Hematopoietic multipotent progenitor cell treated with erythropoietin and hydrocortisone succinate and interleukin-3 and kit ligand, for 6 days (in vitro differentiated cells): ENCODE measurements at regions not wholly inside any gene's neighbourhood (a gene's known extent, or its start where the extent isn't known, plus 50 kb on each side); places are given as distances from the start of the nearest gene placed in this dataset.
"Not testable (repeated sequence)": the region's sequence is repeated elsewhere in the genome, so short reads cannot be mapped to it uniquely, and the experiment has no call there.

Experiments used
- DNase-seq: peaks from one replicate; pipeline ENCODE4 v3.0.0-alpha.2; 2015

- peak; percentile 26 for DNase-seq
Measured at GRCh38 chr3:25897019-25897418, 107.1 kb downstream of the OXSM start.

DNA sequence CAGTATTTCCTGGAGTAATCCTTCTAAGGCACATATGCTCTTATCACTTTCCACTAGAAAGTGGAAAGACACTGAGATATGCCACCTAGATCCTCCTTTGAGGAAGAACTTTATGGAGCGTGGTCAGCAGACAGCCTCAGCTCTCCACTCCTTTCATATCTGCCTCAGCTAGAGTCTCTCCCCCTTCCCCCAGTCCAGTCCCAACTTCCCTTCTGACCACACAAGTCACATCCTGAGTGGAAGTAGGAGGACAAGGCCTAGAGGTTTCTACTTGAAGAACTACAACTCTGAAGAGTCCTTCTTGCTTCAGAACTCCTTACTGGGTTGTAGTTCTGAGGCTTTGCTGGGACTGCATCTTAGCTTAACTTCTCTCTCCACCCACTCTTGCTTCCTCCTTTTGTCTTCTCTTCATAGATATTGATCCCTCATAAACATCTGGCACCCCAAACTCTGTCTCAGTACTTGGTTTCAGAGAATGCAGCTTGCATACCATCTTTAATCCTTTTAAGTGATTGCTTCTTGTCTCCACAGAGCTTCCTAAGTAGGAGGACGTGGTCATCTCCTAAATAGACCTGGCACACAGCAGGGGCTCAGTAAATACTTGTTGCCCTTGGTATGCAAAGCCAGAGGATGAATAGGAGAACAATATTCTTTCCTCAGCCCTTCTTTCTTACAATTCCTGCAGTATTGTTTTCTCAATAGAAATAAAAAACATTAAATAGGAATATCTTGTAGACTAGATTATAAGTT lies 109.6 kb downstream of the OXSM start:
- no peak for DNase-seq

DNA sequence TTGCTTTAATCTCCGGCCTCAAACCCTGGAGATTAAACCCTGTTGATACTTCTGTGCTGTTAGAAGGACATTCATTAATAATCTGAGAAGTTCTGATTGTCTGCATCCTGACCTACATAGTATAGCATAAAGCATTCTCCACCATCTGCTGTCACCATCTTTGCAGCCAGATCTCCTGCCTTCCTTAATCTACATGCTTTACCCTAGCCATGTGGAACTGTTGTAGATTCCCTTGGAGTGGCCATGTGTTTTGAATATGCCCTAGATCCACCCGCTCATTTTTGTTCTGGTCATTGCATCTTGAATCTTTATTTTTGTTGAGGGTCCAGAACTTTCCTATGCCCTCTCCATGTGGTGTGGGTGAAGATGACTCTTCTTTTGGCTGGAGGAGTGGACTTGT lies 110.3 kb downstream of the OXSM start:
- no peak for DNase-seq

- DNase-seq = no peak
Measured at GRCh38 chr3:25901796-25902195, 111.9 kb downstream of the OXSM start.

GRCh38 chr3:25902586-25902985 lies 112.7 kb downstream of the OXSM start:
- DNase-seq = no peak

DNA sequence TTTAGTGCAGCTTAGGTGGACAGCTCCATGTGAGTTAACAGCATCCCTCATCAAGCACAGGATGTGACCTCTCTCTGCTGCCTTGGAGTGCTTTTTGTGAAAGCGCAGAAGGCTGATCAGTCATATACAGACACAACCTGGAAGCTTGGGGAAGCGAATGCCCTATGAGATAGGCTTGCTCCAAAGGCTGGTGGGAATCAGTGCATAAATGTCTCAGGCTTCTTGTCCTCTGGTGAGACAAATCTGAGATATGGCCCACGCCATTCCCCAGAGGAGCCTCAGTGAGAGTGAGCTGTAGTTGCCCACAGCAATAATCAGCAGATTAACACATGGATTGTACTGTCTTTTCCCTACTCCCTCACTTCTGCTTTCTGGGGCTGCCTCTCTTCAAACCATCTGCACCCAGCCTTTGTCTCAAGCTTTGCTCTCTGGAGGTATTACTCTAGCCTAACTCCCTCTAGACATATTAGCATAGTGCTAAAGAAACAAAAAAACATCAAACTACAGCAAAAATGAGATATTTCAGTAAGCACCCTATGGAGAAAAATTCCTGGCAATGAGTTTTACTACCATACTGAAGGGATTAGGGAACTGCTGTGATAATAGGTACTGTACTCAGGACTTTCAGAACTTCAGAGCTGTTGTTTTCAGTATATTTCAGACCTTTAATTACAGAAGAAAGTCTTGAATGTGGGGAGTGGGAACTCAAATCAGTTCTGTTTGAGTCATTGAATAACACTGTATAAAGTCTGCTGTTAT lies 113.7 kb downstream of the OXSM start:
- no peak for DNase-seq

- DNase-seq = no peak
Measured at GRCh38 chr3:25904206-25904605, 114.3 kb downstream of the OXSM start.

DNA sequence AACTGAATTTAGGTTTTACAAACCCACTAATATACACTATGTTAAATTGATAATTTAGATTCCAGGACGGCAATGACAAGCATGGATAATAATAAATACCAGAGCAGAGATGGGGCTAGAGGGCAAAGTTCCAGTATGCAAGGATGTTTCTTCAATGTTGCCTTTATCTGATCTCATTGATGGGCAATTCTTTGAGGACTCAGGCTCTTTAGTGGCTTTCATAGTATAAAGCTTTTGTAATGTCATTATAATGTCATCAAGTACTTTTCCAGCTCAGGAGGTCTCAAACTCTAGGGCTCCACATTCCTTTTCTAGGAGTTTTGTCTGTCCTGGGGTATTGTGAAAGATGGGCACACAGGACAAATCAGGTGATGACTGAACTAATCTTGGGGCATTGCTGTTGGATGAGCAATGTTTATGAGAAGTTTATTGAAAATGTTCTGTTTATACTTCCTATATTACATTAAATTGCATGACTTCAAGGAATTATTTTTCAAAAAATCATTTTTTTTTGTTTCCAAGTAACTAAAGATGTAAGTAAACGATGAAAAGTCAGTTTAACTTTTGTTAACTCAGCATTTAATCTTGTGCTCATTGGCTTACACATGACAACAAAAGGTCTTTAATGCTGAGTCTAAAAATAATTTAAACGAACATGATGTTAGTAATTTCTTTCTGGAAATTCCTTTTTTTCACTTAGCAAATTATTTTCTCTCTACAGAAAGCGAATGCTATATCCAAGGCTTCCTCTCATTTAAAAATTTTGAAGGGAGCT lies 116.4 kb downstream of the OXSM start:
- no peak for DNase-seq

GRCh38 chr3:25907081-25907480 lies 117.2 kb downstream of the OXSM start:
- no peak for DNase-seq

- DNase-seq = no peak
Measured at GRCh38 chr3:25910105-25910504, 120.2 kb downstream of the OXSM start.

- DNase-seq = peak; percentile 74
Measured at GRCh38 chr3:25910997-25911396, 121.1 kb downstream of the OXSM start.

DNA sequence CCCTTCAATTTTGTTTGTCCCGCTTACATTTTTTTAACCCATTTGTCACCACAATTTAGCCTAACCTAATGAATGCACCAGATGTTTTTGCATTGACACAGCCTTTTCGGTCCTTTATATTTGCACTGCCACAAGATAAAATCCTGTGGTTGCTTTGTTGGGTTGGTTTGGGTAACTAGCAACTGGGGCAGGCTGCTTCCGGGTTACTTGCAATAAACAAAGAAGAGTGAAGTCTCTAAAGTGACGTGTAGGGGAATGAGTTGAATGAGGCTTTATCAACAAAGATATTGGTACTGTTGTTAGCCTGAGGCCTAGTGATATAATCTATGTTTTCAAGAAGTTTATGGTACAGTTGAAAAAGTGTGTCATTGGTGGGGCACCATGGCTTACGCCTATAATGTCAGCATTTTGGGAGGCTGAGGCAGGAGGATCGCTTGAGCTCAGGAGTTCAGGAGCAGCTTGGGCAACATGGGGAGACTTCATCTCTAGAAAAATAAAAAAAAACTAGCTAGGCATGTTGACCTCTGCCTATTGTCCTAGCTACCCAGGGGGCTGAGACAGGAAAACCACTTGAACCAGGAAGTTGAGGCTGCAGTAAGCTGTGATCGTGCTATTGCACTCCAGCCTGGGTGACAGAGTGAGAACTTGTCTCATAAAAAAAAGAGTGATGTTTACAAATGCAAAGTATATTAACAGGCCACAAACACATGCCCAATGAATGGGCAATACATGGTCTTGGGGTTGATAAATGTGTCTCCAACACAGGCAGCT lies 121.8 kb downstream of the OXSM start:
- DNase-seq = no peak

GRCh38 chr3:25913179-25913578 lies 123.3 kb downstream of the OXSM start:
- no peak for DNase-seq

GRCh38 chr3:25915673-25916072 lies 125.8 kb downstream of the OXSM start:
- no peak for DNase-seq

DNA sequence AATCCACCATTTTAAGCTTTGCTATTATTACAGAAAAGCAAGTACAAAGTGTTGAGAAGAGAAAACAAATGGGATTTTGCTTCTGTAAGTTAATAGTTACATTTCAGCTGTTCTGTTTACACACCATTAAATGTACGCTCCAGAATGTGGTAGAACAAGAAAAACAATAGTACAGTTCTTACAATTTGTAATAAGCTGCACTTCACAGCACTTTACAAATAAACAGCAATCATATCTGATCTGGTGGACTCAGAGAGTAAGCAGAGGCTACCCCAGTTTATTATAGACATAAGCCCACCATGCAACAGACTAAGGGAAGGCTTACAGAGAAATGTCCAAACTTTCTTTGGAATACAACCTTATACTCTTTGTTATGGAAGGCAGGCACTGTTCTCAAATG lies 126.4 kb downstream of the OXSM start:
- DNase-seq = no peak

DNA sequence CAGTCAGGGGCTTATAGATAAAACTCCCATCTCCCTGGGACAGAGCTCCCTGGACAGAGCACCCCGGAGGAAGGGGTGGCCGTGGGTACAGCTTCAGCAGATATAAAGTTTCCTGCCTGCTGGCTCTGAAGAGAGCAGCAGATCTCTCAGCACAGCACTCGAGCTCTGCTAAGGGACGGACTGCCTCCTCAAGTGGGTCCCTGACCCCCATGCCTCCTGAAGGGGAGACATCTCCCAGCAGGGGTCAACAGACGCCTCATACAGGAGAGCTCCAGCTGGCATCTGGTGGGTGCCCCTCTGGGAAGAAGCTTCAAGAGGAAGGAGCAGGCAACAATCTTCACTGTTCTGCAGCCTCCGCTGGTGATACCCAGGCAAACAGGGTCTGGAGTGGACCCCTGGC lies 142.1 kb downstream of the OXSM start:
- not testable (repeated sequence) for DNase-seq

- DNase-seq = no peak
Measured at GRCh38 chr3:25938566-25939325, 148.9 kb downstream of the OXSM start.

DNA sequence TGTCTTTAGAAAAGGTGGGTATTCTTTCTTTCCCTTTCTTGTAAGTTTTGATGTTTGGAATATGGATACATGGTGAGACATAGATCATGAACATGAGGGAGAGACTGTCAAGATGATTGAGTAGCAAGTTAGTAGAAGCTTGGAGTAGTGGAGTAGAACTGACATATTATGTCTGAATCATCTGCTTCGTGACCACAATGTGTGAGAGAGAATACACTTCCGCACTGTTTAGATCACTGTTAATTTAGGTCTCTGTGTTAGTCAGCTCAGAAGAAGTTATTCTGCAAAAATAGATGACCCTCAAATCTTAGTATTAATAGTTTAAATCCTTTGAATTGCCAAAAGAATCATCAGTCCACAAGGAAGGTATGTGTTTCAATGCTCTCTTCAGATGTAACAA lies 151.0 kb downstream of the OXSM start:
- DNase-seq = no peak

- DNase-seq = no peak
Measured at GRCh38 chr3:25944329-25944728, 154.4 kb downstream of the OXSM start.

DNA sequence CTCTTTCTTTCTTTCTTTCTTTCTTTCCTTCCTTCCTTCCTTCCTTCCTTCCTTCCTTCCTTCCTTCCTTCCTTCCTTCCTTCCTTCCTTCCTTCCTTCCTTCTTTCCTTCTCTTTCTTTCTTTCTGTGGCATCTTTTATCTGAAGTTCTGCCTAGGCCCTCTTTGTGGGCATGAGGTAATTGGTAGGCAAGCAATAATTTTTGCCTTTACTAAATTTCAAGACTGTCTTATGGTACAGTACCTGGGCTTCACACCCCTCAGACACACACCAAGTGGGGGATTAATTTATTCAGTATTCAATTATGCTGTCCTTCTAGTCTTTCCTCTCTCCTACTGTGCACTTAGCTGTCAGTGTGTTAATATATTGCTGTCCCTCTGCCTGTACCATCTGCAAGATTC lies 155.5 kb downstream of the OXSM start:
- DNase-seq = no peak

DNA sequence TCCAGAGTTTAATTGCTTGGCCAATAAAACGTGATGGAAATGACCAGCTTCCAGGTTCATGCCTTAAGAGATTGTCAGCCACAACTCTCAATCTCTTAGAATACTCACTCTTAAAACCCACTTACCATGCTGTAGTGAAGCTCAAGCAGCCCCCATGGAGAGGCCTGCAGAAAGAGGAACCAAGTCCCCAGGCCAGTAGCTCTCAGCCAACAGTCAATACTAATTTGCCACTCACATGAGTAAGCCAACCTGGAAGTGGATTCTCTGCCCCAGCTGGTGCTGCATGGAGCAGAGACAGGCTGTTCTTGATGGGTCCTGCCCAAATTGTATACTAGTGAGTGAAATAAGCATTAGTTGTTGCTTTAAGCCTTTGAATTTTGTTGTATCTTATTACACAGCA lies 155.9 kb downstream of the OXSM start:
- no peak for DNase-seq

DNA sequence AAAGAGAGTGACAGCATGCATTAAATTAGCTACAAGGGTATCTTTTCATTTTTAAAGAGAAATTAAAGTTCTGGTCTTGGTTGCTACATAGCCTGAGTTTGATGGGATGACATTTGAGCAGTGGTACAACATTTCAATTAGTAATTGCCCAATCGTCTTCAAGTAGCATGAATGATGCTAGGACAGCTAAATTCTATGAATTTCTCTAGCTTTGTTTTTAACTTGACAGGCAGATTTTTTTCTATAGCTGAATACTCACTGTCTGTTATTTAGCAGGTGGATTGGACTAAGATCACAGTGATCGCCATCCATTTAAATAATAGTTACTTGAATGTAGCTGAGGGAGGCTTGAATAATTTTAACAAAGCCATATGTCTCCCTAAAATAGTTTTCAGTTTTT lies 162.2 kb downstream of the OXSM start:
- DNase-seq = no peak
